ENCODE measurements at regions not wholly inside any gene's neighbourhood (a gene's known extent, or its start where the extent isn't known, plus 50 kb on each side); places are given as distances from the start of the nearest gene placed in this dataset.

GRCh38 chr3:188948281-188948996 lies 223.3 kb upstream of the TPRG1 start:
- peak overlapping the region; percentile 90 for H2AK5ac ChIP-seq (ENCODE audit: low read length, severe bottlenecking)
- no peaks in the 10 kb centered on the region for H3K27me3 ChIP-seq (ENCODE audit: control insufficient read depth in 1 of 2, insufficient read depth in 1 of 2, low read length in 2 of 2)
- H3K4me1 ChIP-seq (ENCODE audit: control insufficient read depth, insufficient read depth, low read depth, low read length): peaks cover 20% of the 10 kb centered on the region
- peak overlapping the region; percentile 97 for H2BK120ac ChIP-seq (ENCODE audit: low read depth, low read length)
- peak overlapping the region; percentile 92 to 95 for H3K18ac ChIP-seq (ENCODE audit: low read depth in 1 of 2, low read length in 2 of 2)
- H2BK12ac ChIP-seq (ENCODE audit: low read length in 2 of 2): peak overlapping the region; percentile 94 to 99
- H2BK15ac ChIP-seq (ENCODE audit: low read depth, poor library complexity, severe bottlenecking): peak overlapping the region; percentile 92
- peak overlapping the region; percentile 66 for H3K4me2 ChIP-seq (ENCODE audit: low read length, poor library complexity, severe bottlenecking)
- H2BK5ac ChIP-seq (ENCODE audit: low read depth, low read length, poor library complexity, severe bottlenecking): no peak overlapping the region
- H3K27ac ChIP-seq (ENCODE audit: low read length, poor library complexity, severe bottlenecking): peak overlapping the region; percentile 82
- H3K14ac ChIP-seq (ENCODE audit: low read length in 2 of 2): peak overlapping the region in 1 of 2 experiments; percentile 86
- H3K79me1 ChIP-seq (replicated peaks; ENCODE audit: low read length, poor library complexity, severe bottlenecking): peaks cover 2% of the 10 kb centered on the region
- H4K91ac ChIP-seq (ENCODE audit: low read length): peak overlapping the region; percentile 100
- peak overlapping the region; percentile 46 for H2AFZ ChIP-seq (ENCODE audit: low read depth, low read length)
- H3K4ac ChIP-seq (ENCODE audit: low read depth in 1 of 2, low read length in 2 of 2): peak overlapping the region; percentile 96 to 99
- 10% methylated on average over 7 of the region's 10 CpGs for WGBS
- H3K9ac ChIP-seq (ENCODE audit: low read length): peak overlapping the region; percentile 79
- peak; percentile 91 for DNase-seq
- H4K8ac ChIP-seq (ENCODE audit: low read length): peak overlapping the region; percentile 97
- H3K4me3 ChIP-seq (ENCODE audit: insufficient read depth in 1 of 2, low read depth in 1 of 2, low read length in 2 of 2): peak overlapping the region in 1 of 2 experiments; percentile 64
- H3K36me3 ChIP-seq (ENCODE audit: control insufficient read depth in 1 of 2, insufficient read depth in 2 of 2, low read depth in 1 of 2, low read length in 2 of 2): no peaks in the 10 kb centered on the region
- no peaks in the 10 kb centered on the region for H3K9me3 ChIP-seq (ENCODE audit: control insufficient read depth, low read length)
- H3K23ac ChIP-seq (ENCODE audit: low read length in 2 of 2): peak overlapping the region in 1 of 2 experiments; percentile 29

GRCh38 chr3:188948997-188949389 lies 222.8 kb upstream of the TPRG1 start:
- no peak for DNase-seq
- no peak overlapping the region for H2AFZ ChIP-seq (ENCODE audit: low read depth, low read length)
- peak overlapping the region; percentile 92 for H3K18ac ChIP-seq (ENCODE audit: low read depth in 1 of 2, low read length in 2 of 2)
- H3K4me2 ChIP-seq (ENCODE audit: low read length, poor library complexity, severe bottlenecking): no peak overlapping the region
- peak overlapping the region; percentile 97 for H2BK120ac ChIP-seq (ENCODE audit: low read depth, low read length)
- peak overlapping the region; percentile 90 to 99 for H2BK12ac ChIP-seq (ENCODE audit: low read length in 2 of 2)
- H3K4me3 ChIP-seq (ENCODE audit: insufficient read depth in 1 of 2, low read depth in 1 of 2, low read length in 2 of 2): no peak overlapping the region
- peak overlapping the region; percentile 80 to 91 for H3K4ac ChIP-seq (ENCODE audit: low read depth in 1 of 2, low read length in 2 of 2)
- H4K91ac ChIP-seq (ENCODE audit: low read length): peak overlapping the region; percentile 100
- H3K9me3 ChIP-seq (ENCODE audit: control insufficient read depth, low read length): no peaks in the 10 kb centered on the region
- H3K36me3 ChIP-seq (ENCODE audit: control insufficient read depth in 1 of 2, insufficient read depth in 2 of 2, low read depth in 1 of 2, low read length in 2 of 2): no peaks in the 10 kb centered on the region
- H2BK15ac ChIP-seq (ENCODE audit: low read depth, poor library complexity, severe bottlenecking): peak overlapping the region; percentile 90
- H3K9ac ChIP-seq (ENCODE audit: low read length): peak overlapping the region; percentile 79
- peak overlapping the region in 1 of 2 experiments; percentile 7 for H3K23ac ChIP-seq (ENCODE audit: low read length in 2 of 2)
- H3K4me1 ChIP-seq (ENCODE audit: control insufficient read depth, insufficient read depth, low read depth, low read length): peaks cover 20% of the 10 kb centered on the region
- H3K27me3 ChIP-seq (ENCODE audit: control insufficient read depth in 1 of 2, insufficient read depth in 1 of 2, low read length in 2 of 2): no peaks in the 10 kb centered on the region
- H3K14ac ChIP-seq (ENCODE audit: low read length in 2 of 2): no peak overlapping the region
- peaks cover 2% of the 10 kb centered on the region for H3K79me1 ChIP-seq (replicated peaks; ENCODE audit: low read length, poor library complexity, severe bottlenecking)
- H3K27ac ChIP-seq (ENCODE audit: low read length, poor library complexity, severe bottlenecking): peak overlapping the region; percentile 37
- 71% methylated on average over 4 of the region's 4 CpGs for WGBS
- H2BK5ac ChIP-seq (ENCODE audit: low read depth, low read length, poor library complexity, severe bottlenecking): no peak overlapping the region
- H2AK5ac ChIP-seq (ENCODE audit: low read length, severe bottlenecking): peak overlapping the region; percentile 90
- H4K8ac ChIP-seq (ENCODE audit: low read length): peak overlapping the region; percentile 91

GRCh38 chr3:188949456-188949855 lies 222.3 kb upstream of the TPRG1 start:
- Histone ChIP-seq H3K4me1 (ENCODE audit: control insufficient read depth, insufficient read depth, low read depth, low read length) (peaks cover 20% of the 10 kb centered on the region), H3K9me3 (ENCODE audit: control insufficient read depth, low read length) (no peaks in the 10 kb centered on the region), H2BK12ac (ENCODE audit: low read length in 2 of 2) (peak overlapping the region; percentile 90 to 99), H4K8ac (ENCODE audit: low read length) (peak overlapping the region; percentile 91), H2BK120ac (ENCODE audit: low read depth, low read length) (peak overlapping the region; percentile 97), H3K18ac (ENCODE audit: low read depth in 1 of 2, low read length in 2 of 2) (peak overlapping the region; percentile 92), H3K36me3 (ENCODE audit: control insufficient read depth in 1 of 2, insufficient read depth in 2 of 2, low read depth in 1 of 2, low read length in 2 of 2) (no peaks in the 10 kb centered on the region), H3K23ac (ENCODE audit: low read length in 2 of 2) (peak overlapping the region in 1 of 2 experiments; percentile 7), H3K4me3 (ENCODE audit: insufficient read depth in 1 of 2, low read depth in 1 of 2, low read length in 2 of 2) (no peak overlapping the region), H2BK5ac (ENCODE audit: low read depth, low read length, poor library complexity, severe bottlenecking) (no peak overlapping the region), H3K4ac (ENCODE audit: low read depth in 1 of 2, low read length in 2 of 2) (peak overlapping the region; percentile 80 to 91), H3K79me1 (replicated peaks; ENCODE audit: low read length, poor library complexity, severe bottlenecking) (peaks cover 2% of the 10 kb centered on the region), H3K27ac (ENCODE audit: low read length, poor library complexity, severe bottlenecking) (no peak overlapping the region), H2BK15ac (ENCODE audit: low read depth, poor library complexity, severe bottlenecking) (peak overlapping the region; percentile 90), H3K9ac (ENCODE audit: low read length) (no peak overlapping the region), H2AFZ (ENCODE audit: low read depth, low read length) (no peak overlapping the region), H3K27me3 (ENCODE audit: control insufficient read depth in 1 of 2, insufficient read depth in 1 of 2, low read length in 2 of 2) (no peaks in the 10 kb centered on the region), H3K14ac (ENCODE audit: low read length in 2 of 2) (no peak overlapping the region), H4K91ac (ENCODE audit: low read length) (peak overlapping the region; percentile 93), H2AK5ac (ENCODE audit: low read length, severe bottlenecking) (peak overlapping the region; percentile 90), H3K4me2 (ENCODE audit: low read length, poor library complexity, severe bottlenecking) (no peak overlapping the region)
- DNase-seq: no peak
- WGBS: 98% methylated on average over 2 of the region's 2 CpGs

- H4K91ac ChIP-seq (ENCODE audit: low read length): no peak overlapping the region
- H3K4me3 ChIP-seq (ENCODE audit: insufficient read depth in 1 of 2, low read depth in 1 of 2, low read length in 2 of 2): no peak overlapping the region
- no peaks in the 10 kb centered on the region for H3K9me3 ChIP-seq (ENCODE audit: control insufficient read depth, low read length)
- peak overlapping the region in 1 of 2 experiments; percentile 34 for H3K18ac ChIP-seq (ENCODE audit: low read depth in 1 of 2, low read length in 2 of 2)
- H2BK15ac ChIP-seq (ENCODE audit: low read depth, poor library complexity, severe bottlenecking): no peak overlapping the region
- peak; percentile 65 for DNase-seq
- H3K4ac ChIP-seq (ENCODE audit: low read depth in 1 of 2, low read length in 2 of 2): peak overlapping the region in 1 of 2 experiments; percentile 6
- no peaks in the 10 kb centered on the region for H3K27me3 ChIP-seq (ENCODE audit: control insufficient read depth in 1 of 2, insufficient read depth in 1 of 2, low read length in 2 of 2)
- H3K14ac ChIP-seq (ENCODE audit: low read length in 2 of 2): no peak overlapping the region
- WGBS: 100% methylated on average over 1 of the region's 1 CpG
- peaks cover 2% of the 10 kb centered on the region for H3K79me1 ChIP-seq (replicated peaks; ENCODE audit: low read length, poor library complexity, severe bottlenecking)
- no peak overlapping the region for H4K8ac ChIP-seq (ENCODE audit: low read length)
- H2AFZ ChIP-seq (ENCODE audit: low read depth, low read length): no peak overlapping the region
- H3K9ac ChIP-seq (ENCODE audit: low read length): no peak overlapping the region
- H3K36me3 ChIP-seq (ENCODE audit: control insufficient read depth in 1 of 2, insufficient read depth in 2 of 2, low read depth in 1 of 2, low read length in 2 of 2): no peaks in the 10 kb centered on the region
- H2BK120ac ChIP-seq (ENCODE audit: low read depth, low read length): peak overlapping the region; percentile 35
- H3K4me1 ChIP-seq (ENCODE audit: control insufficient read depth, insufficient read depth, low read depth, low read length): peaks cover 20% of the 10 kb centered on the region
- peak overlapping the region; percentile 58 for H2AK5ac ChIP-seq (ENCODE audit: low read length, severe bottlenecking)
- no peak overlapping the region for H2BK5ac ChIP-seq (ENCODE audit: low read depth, low read length, poor library complexity, severe bottlenecking)
- no peak overlapping the region for H3K27ac ChIP-seq (ENCODE audit: low read length, poor library complexity, severe bottlenecking)
- no peak overlapping the region for H3K4me2 ChIP-seq (ENCODE audit: low read length, poor library complexity, severe bottlenecking)
- H3K23ac ChIP-seq (ENCODE audit: low read length in 2 of 2): no peak overlapping the region
- peak overlapping the region in 1 of 2 experiments; percentile 19 for H2BK12ac ChIP-seq (ENCODE audit: low read length in 2 of 2)
Observed at GRCh38 chr3:188949996-188950395, 221.8 kb upstream of the TPRG1 start.

Measured in mesenchymal stem cell (in vitro differentiated cells and primary cell).